Midbrain (tissue), 1 donor: ENCODE measurements at regions not wholly inside any gene's neighbourhood (a gene's known extent, or its start where the extent isn't known, plus 50 kb on each side); places are given as distances from the start of the nearest gene placed in this dataset.

Experiments used
- DNase-seq: peaks from one replicate; lab custom pipeline; 2025; lab: John Stamatoyannopoulos, UW

DNA sequence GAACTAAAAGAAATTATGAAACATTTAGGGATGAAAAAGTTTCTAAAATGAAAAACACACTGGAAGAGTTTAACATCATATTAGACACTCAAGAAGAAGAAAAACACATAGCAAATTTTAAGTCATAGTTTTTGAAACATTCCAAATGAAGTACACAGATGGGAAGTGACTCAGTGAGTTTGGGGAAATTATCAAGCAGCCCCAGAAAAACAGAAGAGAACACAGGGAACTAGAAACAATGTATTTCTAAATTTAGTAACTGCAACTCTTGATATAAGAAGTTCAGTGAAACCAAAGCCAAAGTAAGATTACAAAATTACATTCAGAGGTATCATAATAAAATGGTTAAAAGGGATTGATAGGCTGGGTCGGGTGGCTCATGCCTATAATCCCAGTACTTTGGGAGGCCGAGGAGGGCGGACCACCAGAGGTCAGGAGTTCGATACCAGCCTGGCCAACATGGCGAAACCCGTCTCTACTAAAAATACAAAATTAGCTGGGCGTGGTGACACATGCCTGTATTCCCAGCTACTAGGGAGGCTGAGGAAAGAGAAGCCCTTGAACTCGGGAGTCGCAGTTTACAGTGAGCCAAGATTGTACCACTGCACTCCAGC is 461.2 kb downstream of the KCTD8 start:
- no peak for DNase-seq

DNA sequence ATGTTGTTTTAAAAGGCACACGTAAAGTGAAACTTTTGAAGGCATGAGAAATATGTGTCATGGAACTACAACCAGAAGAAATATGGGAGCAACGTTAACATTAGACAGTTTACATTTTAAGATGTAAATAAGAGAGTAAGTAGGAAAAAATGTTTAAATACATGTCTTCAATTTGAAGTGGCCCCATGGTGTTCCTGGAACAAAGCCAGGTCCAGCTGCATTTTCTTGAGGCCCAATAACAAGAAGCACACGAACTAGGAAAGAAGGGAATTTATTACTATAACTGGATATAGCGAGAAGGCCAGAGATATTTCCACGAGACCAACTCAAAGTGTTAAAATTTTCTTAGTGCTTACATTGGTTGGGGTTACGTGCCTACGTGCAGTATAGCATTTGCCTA is 458.1 kb downstream of the KCTD8 start:
- no peak for DNase-seq

DNA sequence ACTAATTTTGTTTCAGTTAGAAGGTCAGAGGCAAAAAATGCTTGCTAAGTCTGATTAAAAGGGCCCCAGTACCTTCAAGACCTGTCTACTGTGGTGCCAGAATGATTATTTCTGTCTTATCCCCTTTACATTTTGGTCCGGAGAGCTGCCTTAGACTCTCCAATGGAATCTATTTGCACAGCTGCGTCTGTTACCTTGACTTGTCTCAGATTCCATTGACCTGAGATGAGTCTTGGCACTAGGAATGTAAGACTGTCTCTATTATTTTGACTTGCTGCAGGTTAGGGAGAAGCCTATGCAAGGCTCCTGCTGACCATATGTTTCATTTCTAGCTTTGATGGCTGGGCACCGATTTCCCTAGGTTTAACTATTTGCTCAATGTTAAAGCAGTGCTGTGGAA is 457.6 kb downstream of the KCTD8 start:
- DNase-seq: no peak

DNA sequence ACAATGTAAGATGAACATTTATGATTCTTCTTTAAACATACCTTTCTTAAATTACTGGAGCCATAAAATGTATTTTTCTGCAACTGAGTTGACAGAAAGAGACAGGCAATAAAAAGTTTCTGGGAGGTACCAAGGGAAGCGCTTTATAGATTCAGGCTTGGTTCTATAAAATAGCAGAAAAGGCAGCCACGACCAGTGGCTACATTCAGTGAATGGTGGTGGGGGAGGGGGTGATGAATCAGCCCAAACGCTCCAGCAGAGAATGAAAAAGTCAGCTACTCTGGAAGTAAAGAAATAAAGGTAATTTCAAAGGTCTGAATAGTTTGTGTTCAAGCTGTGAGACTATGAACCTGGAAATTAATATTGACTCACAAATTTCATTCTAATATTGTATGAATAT is 456.1 kb downstream of the KCTD8 start:
- DNase-seq: no peak

DNA sequence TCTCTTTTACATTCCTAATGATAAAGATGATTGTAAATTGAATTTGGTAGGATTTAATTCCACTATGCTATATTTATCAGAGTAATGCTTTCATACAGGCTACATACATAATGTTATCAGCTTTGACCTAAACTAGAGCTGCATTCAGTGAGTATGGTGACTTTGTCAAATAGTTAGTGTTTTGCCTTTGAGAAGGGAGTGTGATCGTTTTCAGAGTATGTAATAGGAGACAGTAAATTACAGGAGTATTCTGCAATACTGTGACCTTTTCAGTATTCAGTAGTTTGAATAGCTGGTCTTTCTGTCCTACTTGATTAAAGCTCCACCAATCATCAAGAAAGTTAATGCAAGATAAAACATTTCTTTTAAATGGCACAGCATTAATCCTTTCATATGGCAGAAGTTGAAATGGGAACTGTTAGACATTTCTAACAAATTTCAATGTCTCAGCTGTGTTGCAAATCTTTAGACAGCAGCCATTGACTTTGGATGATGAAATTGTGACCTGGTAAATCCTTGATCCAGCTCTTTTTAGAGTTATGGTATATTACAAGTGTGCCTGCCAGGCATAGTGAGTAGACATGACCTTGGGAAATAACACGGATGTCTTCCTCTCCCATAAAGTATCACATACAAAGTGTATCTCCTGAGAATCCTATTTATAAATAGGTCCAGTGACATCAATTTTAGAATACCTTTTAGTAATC is 455.3 kb downstream of the KCTD8 start:
- no peak for DNase-seq

DNA sequence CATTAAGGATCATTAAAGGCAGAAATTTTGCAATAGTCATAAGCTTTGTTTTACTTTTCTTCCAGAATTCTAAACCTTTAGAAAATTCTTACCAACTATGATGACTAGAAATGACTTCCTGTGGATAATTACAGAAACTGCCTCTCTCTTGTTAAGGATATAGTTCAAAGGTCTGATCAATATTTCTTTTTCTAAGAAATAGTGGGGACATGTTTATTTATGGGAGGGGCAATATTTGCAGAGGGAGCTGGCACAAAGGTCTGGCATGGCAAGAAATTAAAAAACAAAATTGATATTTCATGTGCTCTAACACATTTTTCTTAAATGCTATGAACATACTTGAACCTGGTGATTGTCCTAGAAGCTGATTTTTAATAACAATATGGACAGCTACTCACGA is 448.9 kb downstream of the KCTD8 start:
- DNase-seq: no peak

DNA sequence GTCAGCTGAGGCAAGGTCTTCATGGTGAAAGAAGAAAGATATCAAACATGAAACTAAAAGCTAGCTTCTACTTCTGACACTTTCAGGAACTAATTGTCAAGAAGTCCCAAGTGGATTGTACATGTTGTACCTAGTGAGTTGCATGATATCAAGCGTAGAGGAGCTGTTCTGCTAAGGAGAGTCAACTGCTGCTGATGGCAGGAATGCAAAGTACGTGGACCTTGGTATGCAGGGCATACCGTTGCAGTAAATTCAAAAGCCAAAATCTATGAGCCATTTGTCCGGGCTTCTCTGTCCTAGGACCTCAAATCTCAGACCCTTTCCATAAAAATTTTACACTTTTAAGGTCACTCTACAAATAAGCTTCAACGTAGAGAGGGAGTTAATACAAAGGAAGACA is 446.2 kb downstream of the KCTD8 start:
- no peak for DNase-seq

DNA sequence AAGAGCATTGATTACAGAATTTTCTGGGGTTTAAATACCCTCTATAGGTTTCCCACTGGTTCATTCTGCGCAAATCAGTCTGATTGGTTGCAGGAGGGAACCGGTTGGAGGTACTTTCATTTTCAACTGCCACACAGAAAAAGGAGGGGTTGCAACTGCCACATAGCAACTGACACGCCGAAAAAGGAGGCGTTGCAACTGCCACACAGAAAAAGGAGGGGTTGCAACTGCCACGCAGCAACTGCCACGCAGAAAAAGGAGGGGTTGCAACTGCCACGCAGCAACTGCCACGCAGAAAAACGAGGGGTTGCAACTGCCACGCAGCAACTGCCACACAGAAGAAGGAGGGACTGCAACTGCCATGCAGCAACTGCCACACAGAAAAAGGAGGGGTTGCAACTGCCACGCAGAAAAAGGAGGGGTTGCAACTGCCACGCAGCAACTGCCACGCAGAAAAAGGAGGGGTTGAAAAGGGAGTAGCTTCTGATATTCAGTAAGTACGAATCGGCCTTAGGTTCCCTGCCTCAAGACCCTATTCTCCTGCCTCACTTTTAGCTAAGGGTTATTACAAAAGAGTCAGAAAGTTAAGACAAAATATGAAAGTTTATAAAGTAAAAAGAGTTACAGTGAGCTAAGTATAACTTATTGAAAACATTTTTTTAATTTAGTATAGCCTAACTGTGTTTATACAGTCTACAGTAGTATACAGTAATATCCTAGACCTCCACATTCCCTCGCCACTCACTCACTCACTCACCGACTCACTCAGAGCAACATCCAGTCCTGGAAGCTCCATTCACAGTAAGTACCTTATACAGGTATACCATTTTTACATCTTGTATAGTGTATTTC is 431.8 kb downstream of the KCTD8 start:
- DNase-seq: no peak

DNA sequence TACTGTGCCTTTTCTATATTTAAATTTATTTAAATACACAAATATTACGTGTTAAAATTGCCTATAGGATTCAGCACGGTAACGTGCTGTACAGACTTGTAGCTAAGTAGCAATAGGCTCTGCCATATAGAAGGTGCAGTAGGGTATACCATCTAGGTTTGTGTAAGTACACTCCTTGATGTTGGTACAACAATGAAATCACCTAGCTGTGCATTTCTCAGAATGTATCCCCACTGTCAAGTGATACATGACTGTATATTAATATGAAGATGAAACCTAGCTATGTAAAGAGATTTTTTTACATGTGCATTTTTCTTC is 431.2 kb downstream of the KCTD8 start:
- DNase-seq: no peak

DNA sequence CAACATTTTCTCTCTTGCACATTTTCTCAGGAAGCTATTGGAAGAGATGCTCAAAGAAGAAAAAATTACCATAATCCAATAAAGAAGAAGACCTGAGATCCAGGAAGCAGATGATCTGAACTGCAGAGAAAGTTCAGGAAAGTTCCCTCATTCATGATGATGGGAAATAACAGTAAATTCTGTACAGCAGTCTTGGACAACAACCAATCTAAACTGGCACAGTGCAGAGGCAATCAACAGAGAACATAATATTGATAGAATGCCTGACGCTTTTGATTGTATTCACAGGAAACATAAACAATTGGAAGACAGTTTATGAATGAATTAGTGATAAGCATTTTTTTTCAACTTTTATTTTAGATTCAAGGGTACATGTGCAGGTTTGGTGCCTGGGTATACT is 428.9 kb downstream of the KCTD8 start:
- no peak for DNase-seq

DNA sequence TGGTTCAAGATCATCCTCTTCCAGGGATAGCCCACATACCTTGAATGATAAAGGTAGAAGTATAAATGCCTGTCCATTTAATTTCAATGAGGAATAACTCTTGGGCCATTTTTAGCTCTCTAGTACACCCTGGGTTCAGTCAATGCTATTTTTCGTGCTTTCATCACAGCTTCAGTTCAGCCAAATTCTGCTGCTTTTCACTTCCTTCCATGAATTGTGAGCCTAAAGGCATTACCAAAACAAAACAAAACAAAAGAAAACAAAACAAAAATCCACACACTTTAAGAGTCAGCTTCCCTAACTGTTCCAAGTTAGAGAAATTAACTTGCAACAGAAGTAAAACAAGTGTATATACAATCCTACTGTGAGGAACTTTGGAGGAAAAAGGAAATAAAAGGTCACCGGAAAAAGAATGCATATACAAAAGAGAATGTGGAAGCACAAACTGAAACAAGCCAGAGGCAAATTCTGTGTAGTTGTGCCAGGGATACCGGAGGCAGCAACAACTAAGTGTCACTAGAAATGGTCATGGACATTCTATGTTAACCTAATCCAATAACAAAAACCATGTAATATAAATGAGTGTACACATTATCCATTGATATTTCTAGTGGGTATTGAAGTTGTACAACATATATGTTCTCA is 423.1 kb downstream of the KCTD8 start:
- DNase-seq: no peak

DNA sequence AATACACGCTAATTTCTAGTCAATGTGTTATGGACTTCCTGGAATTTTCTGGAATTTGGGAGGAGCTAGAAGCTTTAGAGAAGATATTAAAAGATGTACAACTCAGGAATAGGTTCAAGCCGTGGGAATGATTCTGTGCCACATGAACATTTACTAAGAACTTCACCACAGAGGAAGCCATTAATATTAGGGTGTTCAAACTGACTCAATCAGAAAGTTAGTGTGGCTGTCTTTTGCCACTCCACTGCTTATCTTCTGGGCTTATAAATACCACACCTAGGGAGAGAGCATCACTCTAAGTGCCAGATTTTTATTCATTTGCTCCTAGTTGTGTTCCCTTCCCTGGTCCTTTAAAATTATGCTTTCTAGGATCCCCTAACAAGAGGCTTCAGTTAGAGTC is 409.8 kb downstream of the KCTD8 start:
- DNase-seq: no peak

DNA sequence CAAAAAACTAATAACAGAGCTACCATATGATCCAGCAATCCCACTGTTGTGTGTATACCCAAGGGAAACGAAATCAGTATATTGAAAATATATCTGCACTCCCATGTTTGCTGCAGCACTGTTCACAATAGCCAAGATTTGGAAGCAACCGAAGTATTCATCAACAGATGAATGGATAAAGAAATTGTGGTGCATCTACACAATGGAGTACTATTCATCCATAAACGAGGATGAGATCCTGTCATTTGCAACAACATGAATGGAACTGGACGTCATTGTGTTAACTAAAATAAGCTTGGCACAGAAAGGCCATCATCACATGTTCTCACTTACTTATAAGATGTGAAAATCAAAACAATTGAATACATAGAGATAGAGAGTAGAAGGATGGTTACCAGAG is 402.1 kb downstream of the KCTD8 start:
- no peak for DNase-seq

DNA sequence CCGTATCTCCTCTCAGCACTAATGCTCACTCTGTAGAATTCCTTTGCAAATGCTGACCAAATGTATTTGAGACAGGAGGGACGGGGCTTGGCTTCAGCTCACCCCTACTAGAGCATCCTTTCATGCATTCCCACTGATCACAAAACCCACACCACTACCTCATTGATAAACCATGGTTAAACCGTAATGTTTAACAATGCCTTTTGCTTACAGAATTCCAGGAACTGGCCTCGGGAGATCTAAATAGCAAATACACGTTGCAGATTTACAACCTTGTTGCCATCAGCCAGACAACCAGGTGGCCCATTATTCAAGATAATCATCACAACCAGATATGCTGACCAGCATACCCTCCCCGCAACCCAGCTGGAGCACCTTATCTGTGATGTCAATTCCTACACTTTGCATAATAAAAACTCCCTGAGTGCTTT is 391.9 kb downstream of the KCTD8 start:
- DNase-seq: no peak

DNA sequence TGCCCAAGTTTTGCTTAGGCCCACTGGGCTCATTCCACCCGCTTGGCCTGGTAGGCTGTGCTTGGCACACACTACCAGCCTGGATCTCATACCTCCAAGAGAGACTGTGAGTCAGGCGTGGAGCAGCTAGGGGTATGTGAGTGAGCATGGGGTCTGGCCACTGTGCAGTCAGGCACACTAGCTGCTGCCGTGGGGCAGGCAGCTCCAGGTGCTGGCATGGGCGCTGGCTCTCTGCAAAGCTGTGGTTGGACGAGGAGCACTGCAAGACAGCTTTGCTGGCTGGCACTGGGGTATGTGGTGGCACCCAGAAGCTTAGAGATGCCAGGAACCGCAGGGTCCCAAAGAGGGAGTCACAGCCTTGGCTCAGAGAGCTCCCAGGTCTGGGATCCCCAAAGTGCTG is 377.8 kb downstream of the KCTD8 start:
- no peak for DNase-seq

DNA sequence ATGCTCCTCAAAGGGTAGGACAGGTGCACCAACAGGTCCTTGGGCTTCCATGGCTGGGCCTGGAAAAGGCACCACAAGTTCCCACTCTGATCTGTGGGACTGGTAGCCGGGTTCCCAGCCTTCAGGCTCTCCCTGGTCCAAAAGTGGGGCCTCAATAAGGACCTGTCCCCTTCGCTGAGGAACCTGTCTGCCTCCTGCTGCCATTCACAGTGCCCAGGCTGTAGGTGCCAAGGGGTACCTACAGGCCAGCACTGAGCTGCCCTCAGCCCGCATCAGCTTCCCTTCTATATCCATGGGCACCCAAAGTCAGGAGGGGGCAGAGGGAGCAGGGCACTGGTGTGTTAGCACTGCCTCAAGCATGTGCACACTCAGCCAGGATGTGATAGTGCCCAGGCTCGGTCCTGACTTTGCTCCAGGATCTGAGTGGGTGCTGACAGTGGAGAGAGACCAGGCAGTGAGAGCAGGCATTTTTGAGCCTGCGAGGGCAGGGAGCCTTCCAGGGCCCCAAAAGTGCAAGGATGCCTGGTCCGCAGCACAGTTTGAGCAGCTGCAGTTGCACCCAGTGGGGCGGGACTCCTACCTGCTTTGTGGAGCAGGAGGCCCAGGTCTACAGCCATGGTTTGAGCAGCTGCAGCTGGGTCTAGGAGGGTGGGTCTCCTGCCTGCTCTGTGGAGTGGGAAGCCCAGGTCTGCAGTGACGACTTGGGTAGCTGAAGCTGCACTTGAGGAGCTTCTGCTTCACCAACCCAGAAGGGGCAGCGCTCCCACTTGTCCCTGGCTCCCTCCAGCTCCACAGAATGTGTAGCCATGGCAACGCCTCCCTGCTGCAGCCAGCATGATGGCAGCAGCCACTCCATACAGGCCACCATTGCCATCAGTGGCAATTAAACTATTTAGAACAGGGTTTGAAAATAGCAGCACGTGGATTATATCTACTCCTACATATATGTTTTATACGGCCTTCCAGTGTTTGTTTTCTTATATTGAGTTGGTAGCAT is 376.4 kb downstream of the KCTD8 start:
- no peak for DNase-seq

DNA sequence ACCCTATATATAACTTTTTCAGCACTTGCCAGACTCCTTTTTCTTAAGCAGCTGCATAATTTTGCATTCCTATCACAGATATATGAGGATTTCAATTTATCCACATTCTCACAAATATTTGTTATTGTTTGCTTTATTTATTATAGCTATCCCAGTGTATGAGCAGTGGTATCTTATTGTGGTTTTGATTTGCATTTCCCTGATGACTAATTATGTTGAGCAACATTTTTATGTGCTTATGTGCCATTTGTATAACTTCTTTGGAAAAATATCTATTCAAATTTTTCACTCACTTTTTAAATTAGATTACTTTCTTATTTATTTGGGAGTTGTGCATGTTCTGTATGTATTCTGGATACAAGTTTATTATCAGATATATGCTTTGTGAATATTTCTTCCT is 361.9 kb downstream of the KCTD8 start:
- no peak for DNase-seq

DNA sequence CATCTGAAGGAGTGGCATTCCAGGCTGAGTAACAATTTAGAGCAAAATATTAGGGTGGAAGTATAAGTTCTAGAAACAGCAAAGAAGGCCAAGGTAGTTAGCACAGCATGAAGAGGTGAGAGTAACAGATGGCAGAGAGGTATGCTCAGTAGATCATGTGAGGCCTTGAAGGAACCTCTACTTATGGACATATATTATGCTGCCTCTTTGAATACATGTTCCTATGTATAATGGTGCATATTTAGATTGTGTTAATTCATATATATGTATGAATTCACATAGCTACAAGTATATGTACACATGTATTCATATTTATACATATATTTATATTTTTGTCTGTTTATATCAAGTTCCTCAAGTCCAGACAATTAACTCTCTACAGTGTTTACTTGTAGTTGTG is 355.2 kb downstream of the KCTD8 start:
- DNase-seq: no peak

DNA sequence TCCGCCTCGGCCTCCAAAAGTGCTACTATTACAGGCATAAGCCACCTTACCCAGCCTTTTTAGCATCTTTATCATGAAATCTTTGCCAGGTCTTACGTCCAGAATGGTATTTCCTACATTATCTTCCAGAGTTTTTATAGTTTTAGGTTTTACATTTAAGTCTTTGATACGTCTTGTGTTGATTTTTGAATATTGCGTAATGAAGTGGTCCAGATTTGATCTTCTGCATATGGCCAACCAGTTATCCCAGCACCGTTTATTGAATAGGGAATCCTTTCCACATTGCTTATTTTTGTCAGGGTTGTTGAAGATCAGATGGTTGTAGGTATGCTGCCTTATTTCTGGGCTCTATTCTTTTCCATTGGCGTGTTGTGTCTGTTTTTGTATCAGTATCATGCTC is 349.6 kb downstream of the KCTD8 start:
- no peak for DNase-seq

DNA sequence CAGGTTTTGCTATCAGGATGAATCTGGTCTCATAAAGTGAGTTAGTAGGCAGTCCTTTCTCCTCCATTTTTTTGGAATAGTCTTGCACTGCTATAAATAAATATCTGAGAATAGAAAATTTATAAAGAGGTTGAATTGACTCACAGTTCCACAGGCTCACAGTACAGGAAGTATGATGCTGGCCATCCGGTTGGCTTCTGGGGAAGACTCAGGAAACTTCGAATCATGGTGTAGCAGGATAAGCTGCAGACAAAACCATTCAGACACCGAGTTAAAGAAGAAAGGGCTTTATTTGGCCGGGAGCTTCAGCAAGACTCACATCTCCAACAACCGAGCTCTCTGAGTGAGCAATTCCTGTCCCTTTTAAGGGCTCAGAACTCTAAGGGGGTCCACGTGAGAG is 348.2 kb downstream of the KCTD8 start:
- DNase-seq: no peak

DNA sequence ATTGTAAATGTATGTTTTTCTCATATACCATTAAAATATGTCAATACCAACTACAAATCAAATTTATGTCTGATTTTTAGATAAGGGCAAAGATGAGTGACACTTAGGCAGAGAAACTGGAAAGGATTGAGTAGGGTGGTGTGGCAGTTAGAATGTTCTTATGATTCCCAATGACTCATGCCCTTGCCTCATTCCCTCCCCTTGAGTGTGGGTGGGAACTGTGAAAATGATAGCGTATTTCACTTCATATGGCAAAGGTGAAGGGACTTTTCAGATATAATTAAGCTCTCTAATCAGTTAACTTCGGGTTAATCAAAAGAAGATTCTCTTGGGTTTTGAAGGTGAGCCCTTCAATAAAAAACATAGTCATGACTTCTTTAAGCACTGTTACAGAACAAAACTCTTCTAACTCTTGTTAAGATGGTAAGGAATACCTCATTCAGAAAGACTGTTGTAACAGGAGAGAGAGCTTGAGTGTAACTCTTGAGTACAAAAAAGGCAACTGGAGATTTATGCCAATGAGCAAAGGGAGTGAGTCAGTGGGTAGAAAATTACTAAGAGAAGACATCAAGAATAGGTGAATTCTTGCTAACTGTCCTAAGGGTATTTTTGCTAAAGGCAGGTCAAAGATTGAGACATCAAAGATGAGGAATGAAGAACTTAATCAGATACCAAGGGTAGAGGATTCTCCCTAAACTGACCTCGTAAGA is 329.5 kb downstream of the KCTD8 start:
- DNase-seq: no peak
